GM12878 (cell line): ENCODE measurements at regions not wholly inside any gene's neighbourhood (a gene's known extent, or its start where the extent isn't known, plus 50 kb on each side); places are given as distances from the start of the nearest gene placed in this dataset.

Experiments used
- EZH2 ChIP-seq: IDR thresholded peaks from 2 replicates; pipeline ENCODE4 v1.6.1; 2012; ENCODE audit warnings: low read depth, mild to moderate bottlenecking, control low read depth, inconsistent platforms, low read length, borderline replicate concordance; ENCODE audit not compliant: control insufficient read depth
- FOS ChIP-seq: IDR thresholded peaks from 3 replicates; pipeline ENCODE4 v1.6.1; 2011; ENCODE audit warnings: borderline replicate concordance; ENCODE audit not compliant: insufficient read length; ENCODE audit errors: extremely low read depth
- JUNB ChIP-seq: IDR thresholded peaks from 2 replicates; pipeline ENCODE4 v1.6.1; 2016; ENCODE audit warnings: antibody characterized with exemption, mild to moderate bottlenecking
- KLF5 ChIP-seq: fragments of 450-650 bp; IDR thresholded peaks from 2 replicates; pipeline ENCODE4 v1.6.1; 2014; ENCODE audit warnings: mild to moderate bottlenecking; ENCODE audit not compliant: partially characterized antibody
- POLR2A ChIP-seq: IDR thresholded peaks from 2 replicates; pipeline ENCODE4 v1.6.1; 2011; ENCODE audit warnings: low read depth, mild to moderate bottlenecking, low read length
- RAD21 ChIP-seq: IDR thresholded peaks from 2 replicates; pipeline ENCODE4 v1.6.1; 2011; ENCODE audit warnings: mild to moderate bottlenecking, low read depth, low read length, moderate library complexity; ENCODE audit not compliant: insufficient read depth
- REST ChIP-seq: IDR thresholded peaks from 2 replicates; pipeline ENCODE4 v1.6.1; 2012; ENCODE audit warnings: mild to moderate bottlenecking, low read depth, low read length
- SIN3A ChIP-seq: IDR thresholded peaks from 2 replicates; pipeline ENCODE4 v1.6.1; 2012; ENCODE audit warnings: low read depth, low read length, improper control_type of control experiment
- TF ChIP-seq, protein P1 (sequence below), 3 experiments: IDR thresholded peaks in 2 of 3; conservative IDR thresholded peaks in 1 of 3; 2 replicates each; pipeline ENCODE4 v1.5.1; 2011; ENCODE audit warnings: low read depth in 3 of 3, low read length in 3 of 3, mild to moderate bottlenecking in 3 of 3, control low read depth in 2 of 3, moderate library complexity in 2 of 3, inconsistent platforms in 1 of 3, mixed read lengths in 1 of 3; ENCODE audit not compliant: control insufficient read depth in 2 of 3, insufficient read depth in 1 of 3; ENCODE audit errors: extremely low read depth in 1 of 3
- TF ChIP-seq, protein P2 (sequence below): IDR thresholded peaks from 2 replicates; pipeline ENCODE4 v1.6.1; 2011; ENCODE audit warnings: low read depth, mild to moderate bottlenecking, low read length, moderate library complexity, borderline replicate concordance; ENCODE audit errors: extremely low read depth
- TF ChIP-seq, protein P3 (sequence below): fragments of 450-650 bp; IDR thresholded peaks from 2 replicates; pipeline ENCODE4 v1.6.1; 2016; ENCODE audit warnings: mild to moderate bottlenecking, moderate library complexity, borderline replicate concordance

DNA sequence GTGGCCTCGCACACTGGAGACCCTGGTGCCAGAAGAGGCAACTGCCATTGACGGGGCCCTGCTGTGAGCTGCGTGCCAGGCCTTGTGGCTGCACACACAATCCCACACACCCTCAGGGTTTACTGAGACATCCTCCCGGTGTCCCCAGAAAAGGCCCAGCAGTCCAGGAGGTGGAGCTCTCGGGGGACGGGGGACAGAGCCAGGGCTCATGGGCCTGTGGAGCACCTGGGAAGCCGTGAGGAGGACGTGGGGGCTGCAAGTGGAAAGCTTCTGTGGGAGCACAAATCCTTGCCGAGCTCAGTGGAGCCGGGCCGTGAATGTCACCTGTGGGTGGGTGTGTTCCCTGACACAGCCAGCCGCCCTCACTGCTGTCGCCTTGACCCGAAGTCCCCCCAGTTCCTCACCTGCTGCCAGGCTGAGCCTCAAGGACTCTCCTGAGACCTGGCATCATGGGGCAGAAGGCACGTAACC is 609.7 kb downstream of the TBC1D22A start:
- TF ChIP-seq, protein P1, sequence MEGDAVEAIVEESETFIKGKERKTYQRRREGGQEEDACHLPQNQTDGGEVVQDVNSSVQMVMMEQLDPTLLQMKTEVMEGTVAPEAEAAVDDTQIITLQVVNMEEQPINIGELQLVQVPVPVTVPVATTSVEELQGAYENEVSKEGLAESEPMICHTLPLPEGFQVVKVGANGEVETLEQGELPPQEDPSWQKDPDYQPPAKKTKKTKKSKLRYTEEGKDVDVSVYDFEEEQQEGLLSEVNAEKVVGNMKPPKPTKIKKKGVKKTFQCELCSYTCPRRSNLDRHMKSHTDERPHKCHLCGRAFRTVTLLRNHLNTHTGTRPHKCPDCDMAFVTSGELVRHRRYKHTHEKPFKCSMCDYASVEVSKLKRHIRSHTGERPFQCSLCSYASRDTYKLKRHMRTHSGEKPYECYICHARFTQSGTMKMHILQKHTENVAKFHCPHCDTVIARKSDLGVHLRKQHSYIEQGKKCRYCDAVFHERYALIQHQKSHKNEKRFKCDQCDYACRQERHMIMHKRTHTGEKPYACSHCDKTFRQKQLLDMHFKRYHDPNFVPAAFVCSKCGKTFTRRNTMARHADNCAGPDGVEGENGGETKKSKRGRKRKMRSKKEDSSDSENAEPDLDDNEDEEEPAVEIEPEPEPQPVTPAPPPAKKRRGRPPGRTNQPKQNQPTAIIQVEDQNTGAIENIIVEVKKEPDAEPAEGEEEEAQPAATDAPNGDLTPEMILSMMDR (IDR thresholded peaks at IDR 0.05 in 2 of 3, conservative IDR thresholded peaks at IDR 0.05 in 1 of 3; ENCODE audit: control insufficient read depth in 2 of 3, extremely low read depth in 1 of 3, insufficient read depth in 1 of 3, low read depth in 3 of 3, low read length in 3 of 3) = no peak
- TF ChIP-seq KLF5 = no peak
- no peak for TF ChIP-seq REST
- TF ChIP-seq POLR2A = no peak
- TF ChIP-seq SIN3A = no peak
- TF ChIP-seq, protein P2, sequence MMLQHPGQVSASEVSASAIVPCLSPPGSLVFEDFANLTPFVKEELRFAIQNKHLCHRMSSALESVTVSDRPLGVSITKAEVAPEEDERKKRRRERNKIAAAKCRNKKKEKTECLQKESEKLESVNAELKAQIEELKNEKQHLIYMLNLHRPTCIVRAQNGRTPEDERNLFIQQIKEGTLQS = no peak
- TF ChIP-seq FOS = no peak
- no peak for TF ChIP-seq RAD21
- TF ChIP-seq EZH2 = no peak
- TF ChIP-seq, protein P3, sequence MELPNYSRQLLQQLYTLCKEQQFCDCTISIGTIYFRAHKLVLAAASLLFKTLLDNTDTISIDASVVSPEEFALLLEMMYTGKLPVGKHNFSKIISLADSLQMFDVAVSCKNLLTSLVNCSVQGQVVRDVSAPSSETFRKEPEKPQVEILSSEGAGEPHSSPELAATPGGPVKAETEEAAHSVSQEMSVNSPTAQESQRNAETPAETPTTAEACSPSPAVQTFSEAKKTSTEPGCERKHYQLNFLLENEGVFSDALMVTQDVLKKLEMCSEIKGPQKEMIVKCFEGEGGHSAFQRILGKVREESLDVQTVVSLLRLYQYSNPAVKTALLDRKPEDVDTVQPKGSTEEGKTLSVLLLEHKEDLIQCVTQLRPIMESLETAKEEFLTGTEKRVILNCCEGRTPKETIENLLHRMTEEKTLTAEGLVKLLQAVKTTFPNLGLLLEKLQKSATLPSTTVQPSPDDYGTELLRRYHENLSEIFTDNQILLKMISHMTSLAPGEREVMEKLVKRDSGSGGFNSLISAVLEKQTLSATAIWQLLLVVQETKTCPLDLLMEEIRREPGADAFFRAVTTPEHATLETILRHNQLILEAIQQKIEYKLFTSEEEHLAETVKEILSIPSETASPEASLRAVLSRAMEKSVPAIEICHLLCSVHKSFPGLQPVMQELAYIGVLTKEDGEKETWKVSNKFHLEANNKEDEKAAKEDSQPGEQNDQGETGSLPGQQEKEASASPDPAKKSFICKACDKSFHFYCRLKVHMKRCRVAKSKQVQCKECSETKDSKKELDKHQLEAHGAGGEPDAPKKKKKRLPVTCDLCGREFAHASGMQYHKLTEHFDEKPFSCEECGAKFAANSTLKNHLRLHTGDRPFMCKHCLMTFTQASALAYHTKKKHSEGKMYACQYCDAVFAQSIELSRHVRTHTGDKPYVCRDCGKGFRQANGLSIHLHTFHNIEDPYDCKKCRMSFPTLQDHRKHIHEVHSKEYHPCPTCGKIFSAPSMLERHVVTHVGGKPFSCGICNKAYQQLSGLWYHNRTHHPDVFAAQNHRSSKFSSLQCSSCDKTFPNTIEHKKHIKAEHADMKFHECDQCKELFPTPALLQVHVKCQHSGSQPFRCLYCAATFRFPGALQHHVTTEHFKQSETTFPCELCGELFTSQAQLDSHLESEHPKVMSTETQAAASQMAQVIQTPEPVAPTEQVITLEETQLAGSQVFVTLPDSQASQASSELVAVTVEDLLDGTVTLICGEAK = no peak
- TF ChIP-seq JUNB = no peak
